Inferior parietal cortex (tissue), 1 donor: ENCODE measurements at regions not wholly inside any gene's neighbourhood (a gene's known extent, or its start where the extent isn't known, plus 50 kb on each side); places are given as distances from the start of the nearest gene placed in this dataset.

Experiments
- DNase-seq: peaks from one replicate; pipeline ENCODE4 v3.0.0-alpha.2; 2016; ENCODE audit errors: extremely low spot score

DNA sequence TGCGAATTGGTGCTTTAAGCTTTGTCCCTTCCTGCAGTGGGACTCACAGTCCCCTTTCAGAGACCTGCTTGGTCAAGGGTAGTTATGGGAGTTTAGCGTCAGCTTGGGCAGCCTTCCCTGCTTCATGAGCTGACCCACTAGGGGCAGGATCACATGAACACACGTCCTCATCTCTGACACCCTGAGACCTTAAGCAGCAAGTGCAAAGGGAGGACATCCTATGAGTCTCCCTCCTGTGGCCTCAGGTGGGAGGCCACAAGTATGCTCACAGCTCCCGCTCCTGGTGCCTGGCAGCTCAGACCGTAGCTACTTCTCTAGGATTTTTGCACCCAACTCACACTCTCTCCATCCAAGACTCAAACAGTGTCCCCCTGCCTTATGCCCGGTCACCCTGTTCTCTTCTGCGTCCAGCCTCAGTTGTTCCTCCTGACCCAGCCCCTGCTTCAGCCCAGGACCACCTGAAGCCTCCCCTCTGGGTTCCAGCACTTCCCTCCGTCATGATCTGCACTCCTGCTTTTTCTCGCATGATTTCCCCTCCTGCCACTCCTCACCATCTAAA, 136.6 kb upstream of the FAM20C start:
- DNase-seq, result no peak

DNA sequence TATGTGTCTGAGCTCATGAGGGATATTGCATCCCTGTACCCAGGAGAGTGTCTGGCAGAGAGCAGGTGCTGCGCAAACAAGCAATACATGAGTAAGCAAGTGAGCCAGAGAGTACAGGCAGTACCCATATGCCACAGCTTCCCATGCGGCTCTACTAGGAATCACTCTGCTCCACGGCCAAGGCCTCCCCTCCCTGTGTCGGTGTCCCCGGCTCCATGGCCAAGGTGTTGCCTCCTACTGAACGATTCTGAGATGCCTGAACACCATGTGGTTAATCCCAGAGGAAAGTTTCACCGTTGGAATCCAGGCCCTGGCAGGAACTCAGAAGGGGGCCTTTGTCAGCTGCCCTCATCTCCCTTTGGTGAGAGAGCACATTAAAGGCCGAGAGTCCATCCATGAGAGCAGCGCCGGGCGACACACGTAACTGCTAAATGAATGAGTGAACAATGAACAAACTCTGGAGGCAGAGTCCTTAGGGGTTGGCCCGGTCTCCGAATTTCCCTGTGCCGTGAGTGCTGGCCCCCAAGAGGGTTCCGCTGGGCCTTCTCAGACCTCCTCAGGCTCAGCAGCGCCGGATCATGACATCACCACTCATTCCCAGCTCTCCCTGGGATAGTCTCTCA, 136.0 kb upstream of the FAM20C start:
- no peak for DNase-seq

- DNase-seq, result no peak
Measured at GRCh38 chr7:57071-57470, 135.3 kb upstream of the FAM20C start.

GRCh38 chr7:57482-58255, 134.7 kb upstream of the FAM20C start:
- DNase-seq, result no peak

DNA sequence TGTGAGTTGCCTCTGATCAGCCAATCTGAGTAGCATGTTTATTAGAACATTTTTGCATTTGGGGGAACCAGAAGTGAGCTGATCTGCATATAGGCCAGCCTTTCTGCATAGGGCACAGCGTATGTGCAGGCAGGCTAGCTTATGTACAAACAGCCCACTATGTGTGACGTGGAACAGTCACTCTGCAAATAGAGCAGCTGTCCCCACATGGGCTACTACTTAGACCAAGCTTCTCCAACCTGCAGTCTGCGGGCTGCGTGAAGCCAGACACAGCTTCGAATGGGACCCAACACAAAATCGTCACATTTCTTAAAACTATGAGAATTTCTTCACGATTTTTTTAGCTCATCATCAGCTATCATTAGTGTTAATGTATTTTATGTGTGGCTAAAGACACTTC, 134.1 kb upstream of the FAM20C start:
- DNase-seq, result no peak

- no peak for DNase-seq
Measured at GRCh38 chr7:59079-60016, 133.0 kb upstream of the FAM20C start.

- DNase-seq, result no peak
Measured at GRCh38 chr7:60017-60675, 132.2 kb upstream of the FAM20C start.

DNA sequence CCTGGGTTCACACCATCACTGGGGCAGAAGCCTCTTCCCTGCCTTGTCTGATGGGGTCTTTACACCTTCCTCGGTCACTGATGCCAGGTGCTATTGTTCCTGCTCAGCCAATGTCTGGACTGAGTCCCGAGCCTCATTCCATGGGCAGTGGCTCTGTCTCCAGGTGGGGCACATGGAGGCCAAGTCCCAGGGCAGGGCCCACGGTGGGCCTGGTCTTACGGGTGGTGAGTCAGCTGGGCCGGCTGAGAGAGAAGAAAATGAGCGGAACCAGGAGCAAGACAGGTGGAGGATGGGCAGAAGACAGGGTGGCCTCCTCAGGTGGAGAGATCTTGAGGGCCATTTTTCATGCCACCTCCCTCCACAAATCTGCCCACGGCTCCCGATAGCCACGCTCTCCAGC, 131.7 kb upstream of the FAM20C start:
- DNase-seq, result no peak

DNA sequence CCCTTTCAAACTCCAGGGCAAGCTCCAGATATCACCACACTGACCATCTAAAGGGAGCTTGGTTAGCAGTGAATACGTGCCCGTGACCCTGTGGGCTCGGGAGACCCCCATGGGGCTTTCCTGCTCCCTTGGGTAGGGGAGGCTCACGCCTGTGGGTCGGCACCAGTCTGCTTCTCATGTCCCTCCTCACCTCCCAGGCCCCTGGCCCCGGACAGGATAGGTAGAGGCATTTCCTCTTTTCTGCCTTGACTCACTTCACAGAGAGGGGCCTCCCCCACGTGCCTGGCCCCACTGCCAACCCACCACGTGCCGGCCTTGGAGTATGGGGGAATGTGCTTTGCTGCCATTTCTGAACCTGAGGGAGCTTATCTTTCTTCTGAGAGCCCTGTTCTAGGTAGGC, 131.3 kb upstream of the FAM20C start:
- no peak for DNase-seq

DNA sequence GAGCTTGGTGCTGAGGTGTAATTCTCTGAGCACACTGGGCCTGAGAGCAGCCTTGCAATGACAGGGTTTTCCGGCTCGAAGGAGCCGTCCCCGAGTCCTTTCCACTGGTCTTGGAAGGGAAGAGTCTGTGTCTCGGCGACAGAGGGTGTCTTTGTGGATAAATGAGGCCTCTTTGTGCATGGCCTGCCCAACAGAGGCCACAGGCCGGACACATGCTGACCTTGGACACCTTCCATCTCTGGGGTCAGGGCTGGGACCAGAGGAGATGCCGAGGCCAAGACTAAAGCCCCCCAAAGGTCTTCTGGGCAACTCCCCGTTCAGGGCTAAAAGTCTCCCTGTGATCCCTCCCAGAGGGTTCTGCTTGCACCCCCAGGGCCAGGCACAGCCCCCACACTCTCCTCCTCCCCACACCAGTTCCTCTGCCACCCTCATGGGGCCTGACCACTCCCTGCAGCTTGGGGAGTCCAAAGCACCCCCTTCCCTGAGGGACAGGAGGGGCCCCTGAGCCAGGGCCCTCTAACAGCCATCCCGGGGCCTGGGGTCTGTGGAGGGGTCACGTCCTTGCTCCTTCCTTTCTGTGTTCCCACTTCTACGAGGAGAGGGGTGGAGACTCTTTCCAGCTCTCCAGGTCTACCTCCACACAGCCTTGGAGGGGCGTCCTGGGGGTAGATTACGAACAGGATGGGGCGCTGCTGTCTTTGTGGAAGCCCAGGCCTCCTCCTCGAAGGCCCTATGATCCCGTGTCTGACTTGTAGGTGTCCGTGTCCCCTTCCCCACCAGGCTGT, 130.6 kb upstream of the FAM20C start:
- no peak for DNase-seq

DNA sequence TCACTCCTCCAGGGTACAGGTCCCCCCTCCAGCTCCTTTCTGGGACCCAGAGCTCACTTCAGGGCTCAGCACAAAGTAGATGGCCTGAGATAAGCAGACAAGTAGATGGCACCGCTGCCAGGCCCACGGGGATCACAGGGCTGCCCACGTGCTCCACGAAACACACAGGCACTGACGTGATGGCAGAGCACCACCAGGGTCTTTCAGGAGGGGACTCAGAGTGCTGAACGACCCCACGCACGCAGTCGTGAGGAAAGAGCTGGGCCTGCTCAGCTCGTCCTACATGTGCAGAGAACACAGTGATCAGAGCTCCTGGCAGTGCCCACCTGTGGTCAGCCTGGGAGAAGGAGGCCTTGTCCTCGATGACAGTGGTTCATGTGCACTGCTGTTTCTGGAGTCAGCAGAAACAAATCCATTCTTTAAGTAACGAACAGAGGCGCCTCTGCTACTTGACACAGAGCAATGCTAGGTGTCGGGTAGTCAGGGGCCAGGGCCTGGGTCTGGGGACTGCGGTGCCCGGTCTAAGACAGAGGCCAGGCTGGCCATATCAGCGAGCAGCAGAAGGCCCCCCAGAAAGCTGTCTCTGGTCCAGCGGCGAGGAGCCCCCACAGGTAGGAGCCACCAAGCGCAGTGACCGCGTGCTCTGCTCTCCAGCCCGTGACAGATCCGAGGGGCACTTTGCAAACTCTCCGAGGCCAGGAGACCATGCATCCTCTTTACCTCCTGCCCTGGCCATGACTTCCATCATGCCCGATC, 129.8 kb upstream of the FAM20C start:
- DNase-seq, result no peak

- no peak for DNase-seq
Measured at GRCh38 chr7:63117-63480, 129.3 kb upstream of the FAM20C start.

- DNase-seq, result no peak
Measured at GRCh38 chr7:63521-64021, 128.8 kb upstream of the FAM20C start.

GRCh38 chr7:64098-64915, 128.1 kb upstream of the FAM20C start:
- DNase-seq, result peak; percentile 73

DNA sequence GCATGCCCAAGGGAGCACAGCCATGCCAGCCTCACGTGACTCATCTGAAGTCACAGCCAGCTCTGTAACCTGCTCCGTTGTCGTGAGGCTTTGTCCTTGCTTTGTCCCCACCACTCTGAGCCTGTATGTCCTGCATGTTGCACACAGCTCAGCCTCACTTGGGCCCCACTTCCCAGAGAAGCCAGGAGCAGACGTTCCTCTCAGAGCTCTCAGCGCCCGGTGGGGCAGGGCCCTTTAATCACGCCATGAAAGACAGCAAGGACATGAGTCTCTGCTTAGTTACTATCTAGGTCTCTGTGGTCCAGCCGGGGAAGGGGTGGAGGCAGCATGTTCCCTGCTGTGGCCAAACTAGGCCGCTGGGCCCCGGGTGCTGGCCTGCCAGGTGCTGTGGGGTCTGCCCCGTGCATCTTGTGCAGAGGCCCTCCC, 127.4 kb upstream of the FAM20C start:
- no peak for DNase-seq

GRCh38 chr7:65554-65953, 126.8 kb upstream of the FAM20C start:
- no peak for DNase-seq

- no peak for DNase-seq
Measured at GRCh38 chr7:66296-66695, 126.1 kb upstream of the FAM20C start.

GRCh38 chr7:66741-67140, 125.6 kb upstream of the FAM20C start:
- DNase-seq, result no peak
